MM.1S (cell line): ENCODE measurements at regions not wholly inside any gene's neighbourhood (a gene's known extent, or its start where the extent isn't known, plus 50 kb on each side); places are given as distances from the start of the nearest gene placed in this dataset.

Experiments
- EZH2 ChIP-seq: fragments of 300-600 bp; sonication (generic); optimal IDR thresholded peaks from 2 replicates; pipeline ENCODE3; 2017; ENCODE audit warnings: low read depth, mild to moderate bottlenecking, antibody characterized with exemption, low read length, mixed read lengths
- EZH2phosphoT487 ChIP-seq: fragments of 300-600 bp; sonication (generic); IDR thresholded peaks from 2 replicates; pipeline ENCODE4 v1.6.1; 2018; ENCODE audit warnings: antibody characterized with exemption, low read length

GRCh38 chr2:228430986-228431385 is 249.5 kb upstream of the SPHKAP start:
- no peak for TF ChIP-seq EZH2
- TF ChIP-seq EZH2phosphoT487, result no peak
